CD4-positive, alpha-beta T cell treated with Interleukin-21 for 1 hour (primary cell): ENCODE measurements at regions not wholly inside any gene's neighbourhood (a gene's known extent, or its start where the extent isn't known, plus 50 kb on each side); places are given as distances from the start of the nearest gene placed in this dataset.
A peak's percentile ranks its signal among the peaks of the same experiment; 100 is the strongest.

ENCODE experiments used
- DNase-seq: peaks from one replicate; pipeline ENCODE4 v3.0.0-alpha.2; 2020

- DNase-seq, result no peak
Measured at GRCh38 chr21:38950435-38951094, 144.8 kb downstream of the ETS2 start.

GRCh38 chr21:38949070-38949380 is 143.3 kb downstream of the ETS2 start:
- no peak for DNase-seq

GRCh38 chr21:38948377-38949069 is 142.8 kb downstream of the ETS2 start:
- no peak for DNase-seq

- DNase-seq, result no peak
Measured at GRCh38 chr21:38945545-38946245, 140.0 kb downstream of the ETS2 start.

GRCh38 chr21:38944903-38945302 is 139.2 kb downstream of the ETS2 start:
- no peak for DNase-seq

GRCh38 chr21:38944402-38944801 is 138.7 kb downstream of the ETS2 start:
- no peak for DNase-seq

- no peak for DNase-seq
Measured at GRCh38 chr21:38942748-38943211, 137.1 kb downstream of the ETS2 start.

- DNase-seq, result no peak
Measured at GRCh38 chr21:38938769-38939168, 133.0 kb downstream of the ETS2 start.

- DNase-seq, result peak; percentile 28
Measured at GRCh38 chr21:38938343-38938742, 132.6 kb downstream of the ETS2 start.

- no peak for DNase-seq
Measured at GRCh38 chr21:38937844-38938243, 132.1 kb downstream of the ETS2 start.

- DNase-seq, result no peak
Measured at GRCh38 chr21:38937286-38937790, 131.6 kb downstream of the ETS2 start.

GRCh38 chr21:38936240-38936639 is 130.5 kb downstream of the ETS2 start:
- DNase-seq, result no peak

GRCh38 chr21:38933731-38934130 is 128.0 kb downstream of the ETS2 start:
- no peak for DNase-seq

GRCh38 chr21:38931291-38931690 is 125.6 kb downstream of the ETS2 start:
- DNase-seq, result no peak

- DNase-seq, result no peak
Measured at GRCh38 chr21:38930853-38931252, 125.1 kb downstream of the ETS2 start.

- no peak for DNase-seq
Measured at GRCh38 chr21:38930066-38930465, 124.3 kb downstream of the ETS2 start.

- no peak for DNase-seq
Measured at GRCh38 chr21:38929652-38930051, 123.9 kb downstream of the ETS2 start.

- no peak for DNase-seq
Measured at GRCh38 chr21:38929142-38929541, 123.4 kb downstream of the ETS2 start.

GRCh38 chr21:38927776-38928175 is 122.0 kb downstream of the ETS2 start:
- DNase-seq, result no peak

GRCh38 chr21:38925923-38926322 is 120.2 kb downstream of the ETS2 start:
- DNase-seq, result no peak

GRCh38 chr21:38925478-38925877 is 119.7 kb downstream of the ETS2 start:
- DNase-seq, result no peak

GRCh38 chr21:38924954-38925353 is 119.2 kb downstream of the ETS2 start:
- no peak for DNase-seq

GRCh38 chr21:38923429-38923828 is 117.7 kb downstream of the ETS2 start:
- DNase-seq, result no peak
